AG08395 (cell line): ENCODE measurements at regions not wholly inside any gene's neighbourhood (a gene's known extent, or its start where the extent isn't known, plus 50 kb on each side); places are given as distances from the start of the nearest gene placed in this dataset.
A peak's percentile ranks its signal among the peaks of the same experiment; 100 is the strongest.

Experiments
- DNase-seq: peaks from one replicate; pipeline ENCODE4 v3.0.0; 2012; ENCODE audit warnings: mixed read lengths, low spot score

DNA sequence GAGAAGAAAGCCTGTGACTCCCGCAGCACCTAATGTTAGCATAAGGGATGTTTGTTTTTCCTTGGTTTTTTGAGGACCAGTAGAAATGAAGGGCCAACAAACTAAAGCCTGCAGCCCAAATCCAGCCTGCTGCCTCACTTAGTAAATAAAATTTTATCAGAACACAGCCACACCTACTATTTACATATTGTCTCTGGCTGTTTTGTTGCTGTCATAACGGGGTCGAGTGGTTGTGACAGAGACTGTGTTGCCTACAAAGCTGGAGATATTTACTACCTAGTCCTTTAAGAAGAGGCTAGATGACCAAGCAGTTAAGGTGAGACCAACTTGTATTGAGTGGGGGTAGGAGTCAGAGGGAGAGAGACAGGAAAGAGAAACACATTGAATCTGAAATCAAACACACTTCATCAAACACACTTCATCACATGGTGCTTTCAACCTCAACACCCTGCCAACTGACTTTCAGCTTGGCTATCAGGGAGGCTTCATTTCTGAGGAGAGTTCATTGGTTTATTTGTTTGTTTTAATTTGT is 546.3 kb upstream of the CDH11 start:
- DNase-seq = no peak

DNA sequence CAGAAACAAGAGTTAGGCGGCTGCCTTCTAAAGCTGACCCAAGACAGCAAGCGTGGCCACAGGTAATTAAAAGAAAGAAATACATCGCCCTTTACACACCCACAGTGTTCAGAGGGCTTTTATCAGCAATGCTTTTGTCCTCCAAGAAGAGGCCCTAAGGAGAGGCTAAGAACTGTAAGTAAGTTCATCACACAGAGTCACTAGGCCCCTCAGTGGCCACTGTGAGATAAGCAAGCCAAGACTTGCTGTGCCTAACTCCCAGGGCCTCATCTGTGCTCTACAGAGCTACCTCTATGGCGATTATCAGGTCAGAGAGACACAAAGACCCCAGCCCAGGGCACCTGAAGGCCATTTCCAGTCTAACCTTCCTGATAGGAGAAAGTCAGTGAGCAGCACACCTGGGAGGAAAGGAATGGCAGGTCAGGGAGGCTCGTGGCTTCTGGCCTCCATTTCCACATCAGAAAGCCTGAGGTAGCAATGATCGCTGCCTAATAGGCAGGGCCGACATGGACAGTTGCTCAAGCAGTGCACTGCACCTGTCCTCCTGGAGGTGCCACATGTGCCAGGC is 545.2 kb upstream of the CDH11 start:
- peak; percentile 36 for DNase-seq

DNA sequence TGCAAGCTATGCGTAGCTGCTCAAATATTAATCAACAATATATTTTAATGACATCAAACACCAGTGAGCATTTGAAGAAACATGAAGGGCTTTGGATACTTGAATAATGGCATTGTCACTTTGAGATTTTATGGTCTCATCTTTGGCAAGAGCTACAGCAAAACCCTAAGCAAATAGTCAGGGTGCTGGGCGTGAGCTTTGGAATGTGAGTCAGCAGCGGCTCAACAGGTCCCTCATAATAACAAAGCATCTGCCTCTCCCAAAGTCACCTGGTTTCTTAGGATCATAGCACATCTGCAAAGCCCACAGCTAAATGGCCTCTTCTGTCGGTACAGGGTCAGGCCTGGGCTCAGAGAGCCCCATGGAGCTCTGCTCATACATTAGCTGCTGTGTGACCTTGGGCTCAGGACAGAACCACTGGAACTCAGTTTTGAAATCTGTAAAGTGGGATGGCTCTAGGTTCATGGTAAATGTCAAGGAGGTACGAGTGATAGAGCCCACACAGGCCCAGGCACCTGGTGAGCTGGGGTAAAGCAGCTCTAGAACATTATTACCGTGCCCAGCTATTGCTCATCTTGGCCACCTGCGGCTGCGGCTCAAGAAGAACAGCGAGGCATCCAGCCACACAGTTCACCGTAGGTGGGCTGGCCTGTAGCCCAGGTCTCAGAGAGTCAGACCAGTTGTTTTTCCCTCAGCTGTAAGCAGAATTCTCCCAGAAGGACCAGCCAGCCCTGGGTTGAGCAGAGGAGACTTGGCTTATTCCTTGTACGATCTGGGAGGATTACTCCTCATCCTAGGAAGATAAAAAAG is 544.5 kb upstream of the CDH11 start:
- DNase-seq = no peak

GRCh38 chr16:65665586-65665985 is 543.7 kb upstream of the CDH11 start:
- no peak for DNase-seq

- DNase-seq = no peak
These were observed 541.9 kb upstream of the CDH11 start for GRCh38 chr16:65663774-65664173.

DNA sequence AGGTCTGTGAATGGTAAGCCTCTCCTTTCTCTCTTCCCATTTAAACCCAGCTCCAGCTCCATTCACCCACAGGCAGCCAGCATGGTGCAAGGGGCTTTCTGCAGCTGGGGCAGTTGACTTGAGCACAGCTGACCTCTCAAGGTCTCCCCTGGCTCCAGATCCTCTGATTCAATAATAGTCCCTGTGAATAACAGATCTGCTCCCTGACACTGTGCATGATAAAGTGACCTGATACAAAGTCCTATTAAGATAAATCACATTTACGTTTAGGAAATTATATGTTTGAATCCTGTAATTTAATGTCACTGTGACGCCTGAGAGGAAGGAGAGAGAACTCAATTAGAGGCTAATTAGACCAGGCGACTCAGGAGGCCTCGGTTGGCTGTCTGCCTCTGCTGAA is 540.4 kb upstream of the CDH11 start:
- no peak for DNase-seq

GRCh38 chr16:65661558-65661957 is 539.7 kb upstream of the CDH11 start:
- DNase-seq = no peak

- peak; percentile 85 for DNase-seq
These were observed 538.5 kb upstream of the CDH11 start for GRCh38 chr16:65660390-65660789.

DNA sequence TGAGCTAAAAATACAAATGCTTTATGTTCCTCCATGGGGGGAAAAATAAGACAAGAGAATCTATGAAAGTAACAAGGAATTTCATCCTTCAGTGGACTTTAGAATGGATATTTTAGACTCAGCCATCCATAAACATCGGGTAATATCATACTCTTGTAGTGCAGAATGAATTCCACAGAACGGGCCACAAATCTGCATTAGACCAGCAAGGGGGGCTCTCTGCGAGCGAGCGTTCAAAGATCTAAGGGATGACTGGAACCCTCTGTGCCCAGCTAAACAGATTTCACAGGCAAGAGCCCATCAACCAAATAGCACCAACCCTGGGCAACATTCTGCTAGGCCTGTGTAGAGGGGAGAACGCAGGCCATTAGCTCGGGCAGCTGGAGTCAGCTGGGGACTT is 537.9 kb upstream of the CDH11 start:
- DNase-seq = no peak

GRCh38 chr16:65658787-65659220 is 536.9 kb upstream of the CDH11 start:
- DNase-seq = peak; percentile 32

GRCh38 chr16:65658349-65658748 is 536.5 kb upstream of the CDH11 start:
- DNase-seq = peak; percentile 91

GRCh38 chr16:65657556-65657955 is 535.7 kb upstream of the CDH11 start:
- DNase-seq = no peak

DNA sequence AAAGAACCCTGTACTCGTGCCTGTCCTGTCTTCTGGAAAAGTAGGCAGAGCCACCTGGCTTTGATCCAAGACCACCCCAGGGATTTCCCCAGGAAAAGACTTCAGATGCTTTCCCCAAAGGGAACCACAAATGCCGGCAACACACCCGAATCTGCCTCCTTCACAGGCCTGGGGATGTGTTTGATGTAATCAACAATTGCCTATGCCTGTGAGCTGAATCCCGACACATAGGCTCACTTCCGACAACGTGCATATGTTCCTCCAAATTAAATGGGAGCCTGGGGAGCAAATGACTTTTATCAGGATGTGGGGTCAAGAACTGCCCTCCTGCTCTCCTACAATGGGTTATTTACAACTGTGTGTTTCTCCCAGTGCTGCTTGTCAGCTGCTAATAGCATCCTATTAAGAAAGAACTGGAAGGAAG is 535.2 kb upstream of the CDH11 start:
- DNase-seq = no peak

GRCh38 chr16:65655802-65656201 is 533.9 kb upstream of the CDH11 start:
- no peak for DNase-seq

DNA sequence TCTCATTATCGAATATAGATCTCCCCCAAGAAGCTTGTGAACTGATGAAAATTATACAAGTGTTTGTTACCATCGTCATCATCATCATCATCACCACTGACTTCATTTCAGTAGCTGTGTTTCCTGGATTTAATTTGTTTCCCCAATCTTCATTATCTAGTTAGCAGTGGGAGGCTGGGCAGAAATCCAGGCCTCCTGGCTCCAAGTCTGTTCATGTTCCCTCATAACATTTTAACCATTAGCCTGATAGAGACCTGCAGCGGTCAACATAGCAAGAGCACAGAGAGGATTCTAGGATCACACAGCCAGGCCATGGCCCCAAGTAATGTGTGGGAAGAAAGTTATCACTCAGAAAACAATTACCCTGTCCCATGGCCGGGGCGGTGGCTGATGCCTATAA is 526.2 kb upstream of the CDH11 start:
- DNase-seq = no peak

DNA sequence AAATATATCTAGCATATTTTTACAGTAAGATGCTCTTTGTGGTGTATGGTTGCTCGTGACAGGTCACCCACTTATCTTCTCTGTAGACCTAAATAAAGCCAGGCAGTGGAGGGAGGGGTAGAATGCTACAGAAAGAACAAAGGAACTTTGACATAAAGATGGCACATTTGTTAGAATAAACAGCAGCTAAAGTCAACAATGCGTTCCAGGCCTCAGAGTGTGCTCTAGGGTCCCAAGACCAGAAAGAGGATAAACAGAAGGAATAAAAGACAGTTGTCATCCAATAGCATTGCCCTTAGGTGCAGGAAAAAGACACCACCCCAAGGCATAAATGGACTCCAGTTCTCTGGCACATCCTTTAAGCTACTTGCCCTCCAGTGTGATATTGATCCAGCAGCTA is 523.0 kb upstream of the CDH11 start:
- no peak for DNase-seq

DNA sequence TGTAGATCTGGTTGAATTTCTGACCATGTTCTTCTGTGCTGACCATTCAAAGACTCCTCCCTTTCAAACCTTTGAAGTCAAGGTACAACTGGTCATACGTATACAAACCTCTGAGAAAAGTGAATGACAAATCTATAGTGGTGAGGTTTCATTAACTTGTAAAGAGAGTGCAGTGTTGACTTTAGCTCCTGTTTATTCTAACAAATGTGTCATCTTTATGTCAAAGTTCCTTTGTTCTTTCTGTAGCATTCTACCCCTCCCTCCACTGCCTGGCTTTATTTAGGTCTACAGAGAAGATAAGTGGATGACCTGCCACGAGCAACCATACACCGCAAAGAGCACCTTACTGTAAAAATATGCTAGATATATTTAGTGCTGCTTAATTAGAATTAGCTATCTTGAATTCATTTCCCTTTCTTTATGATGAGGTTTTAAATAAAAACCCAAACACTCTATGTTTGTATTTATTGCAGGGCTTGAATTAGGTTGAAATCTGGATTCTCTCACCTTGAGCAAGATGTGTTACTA is 520.0 kb upstream of the CDH11 start:
- no peak for DNase-seq

- DNase-seq = no peak
These were observed 519.3 kb upstream of the CDH11 start for GRCh38 chr16:65641049-65641761.

DNA sequence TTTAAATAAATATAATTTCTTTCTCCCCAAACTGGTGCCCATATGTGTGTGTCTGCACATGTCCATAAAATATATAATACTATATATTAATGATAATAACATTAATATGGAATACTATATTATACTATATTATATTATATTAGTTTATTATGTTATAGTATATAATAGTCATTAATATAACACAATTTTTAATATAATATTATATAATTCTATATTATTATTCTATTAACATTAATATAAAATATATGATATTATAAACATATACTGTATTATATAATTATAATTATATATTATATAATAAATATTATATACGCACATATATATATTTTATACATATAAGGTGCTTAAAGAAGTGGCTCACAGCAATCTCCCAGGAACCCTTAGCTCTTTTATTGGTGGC is 513.0 kb upstream of the CDH11 start:
- DNase-seq = no peak

- DNase-seq = no peak
These were observed 512.4 kb upstream of the CDH11 start for GRCh38 chr16:65634291-65634690.

DNA sequence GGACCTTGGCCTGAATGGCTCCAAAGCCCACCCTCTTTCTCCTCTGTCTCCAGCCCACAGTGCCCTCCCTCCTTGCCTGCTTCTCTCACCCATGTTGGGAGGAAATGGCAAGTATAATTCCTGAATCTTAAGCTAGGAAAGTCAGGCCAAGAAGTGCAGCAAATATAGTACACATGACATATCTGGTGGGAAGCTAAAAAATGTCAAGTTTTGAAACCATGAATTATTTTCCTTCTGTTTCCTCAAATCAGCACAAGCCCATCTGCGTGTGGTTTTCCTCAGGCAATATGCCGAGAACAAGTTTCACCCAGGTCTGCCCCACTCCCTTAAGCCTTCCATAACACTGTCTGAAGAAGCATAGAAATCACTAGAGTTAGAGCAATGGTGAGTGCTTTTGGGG is 502.8 kb upstream of the CDH11 start:
- peak; percentile 9 for DNase-seq

- no peak for DNase-seq
These were observed 502.4 kb upstream of the CDH11 start for GRCh38 chr16:65624229-65624628.

GRCh38 chr16:65622871-65623270 is 501.0 kb upstream of the CDH11 start:
- no peak for DNase-seq
